Activated T-cell treated with anti-CD3 and anti-CD28 coated beads, Interleukin-2, amount 50 U/mL, for 24 hours (primary cell): ENCODE measurements at regions not wholly inside any gene's neighbourhood (a gene's known extent, or its start where the extent isn't known, plus 50 kb on each side); places are given as distances from the start of the nearest gene placed in this dataset.
"Not testable (repeated sequence)": the region's sequence is repeated elsewhere in the genome, so short reads cannot be mapped to it uniquely, and the experiment has no call there.

Experiments
- DNase-seq: peaks from one replicate; pipeline ENCODE4 v3.0.0-alpha.2; 2020
- H3K27ac Mint-ChIP-seq: 2 replicates; pipeline ENCODE4 v1.8.0; 2020; ENCODE audit warnings: mild to moderate bottlenecking, mixed read lengths
- H3K27me3 Mint-ChIP-seq: 2 replicates; pipeline ENCODE4 v1.8.0; 2020; ENCODE audit warnings: mixed read lengths
- H3K36me3 Mint-ChIP-seq: 2 replicates; pipeline ENCODE4 v1.8.0; 2020; ENCODE audit warnings: low read depth, mixed read lengths
- H3K4me1 Mint-ChIP-seq: 2 replicates; pipeline ENCODE4 v1.8.0; 2020; ENCODE audit warnings: low read depth, mixed read lengths
- H3K4me3 Mint-ChIP-seq: 2 replicates; pipeline ENCODE4 v1.8.0; 2020; ENCODE audit warnings: mild to moderate bottlenecking, moderate library complexity, mixed read lengths
- H3K9me3 Mint-ChIP-seq: 2 replicates; pipeline ENCODE4 v1.8.0; 2020; ENCODE audit warnings: mixed read lengths

- DNase-seq, result not testable (repeated sequence)
Observed at GRCh38 chrX:149420566-149420965, 84.5 kb downstream of the IDS start.

GRCh38 chrX:149398027-149398426, 107.1 kb downstream of the IDS start:
- no peak for DNase-seq
- no peak overlapping the region for H3K4me3 Mint-ChIP-seq
- no peaks in the 10 kb centered on the region for H3K9me3 Mint-ChIP-seq
- no peaks in the 10 kb centered on the region for H3K4me1 Mint-ChIP-seq
- H3K27ac Mint-ChIP-seq, result no peak overlapping the region
- peaks cover 24% of the 10 kb centered on the region for H3K27me3 Mint-ChIP-seq
- H3K36me3 Mint-ChIP-seq, result no peaks in the 10 kb centered on the region

More at GRCh38 chrX:149420566-149420965, 84.5 kb downstream of the IDS start:
- not testable (repeated sequence) for H3K4me3 Mint-ChIP-seq, H3K4me1 Mint-ChIP-seq, H3K36me3 Mint-ChIP-seq, H3K27ac Mint-ChIP-seq, H3K9me3 Mint-ChIP-seq
- H3K27me3 Mint-ChIP-seq, result peaks cover 43% of the 10 kb centered on the region

GRCh38 chrX:149392921-149393320, 112.2 kb downstream of the IDS start:
- no peaks in the 10 kb centered on the region for H3K36me3 Mint-ChIP-seq
- no peak overlapping the region for H3K4me3 Mint-ChIP-seq
- no peaks in the 10 kb centered on the region for H3K4me1 Mint-ChIP-seq
- H3K9me3 Mint-ChIP-seq, result no peaks in the 10 kb centered on the region
- H3K27me3 Mint-ChIP-seq, result peaks cover 4% of the 10 kb centered on the region
- no peak overlapping the region for H3K27ac Mint-ChIP-seq
- no peak for DNase-seq

- Mint-ChIP-seq H3K4me1 (no peaks in the 10 kb centered on the region), H3K27me3 (peaks cover 38% of the 10 kb centered on the region), H3K36me3 (no peaks in the 10 kb centered on the region), H3K4me3 (no peak overlapping the region), H3K27ac (no peak overlapping the region), H3K9me3 (peaks cover 2% of the 10 kb centered on the region)
- DNase-seq, result no peak
Observed at GRCh38 chrX:149383852-149384251, 121.3 kb downstream of the IDS start.

DNA sequence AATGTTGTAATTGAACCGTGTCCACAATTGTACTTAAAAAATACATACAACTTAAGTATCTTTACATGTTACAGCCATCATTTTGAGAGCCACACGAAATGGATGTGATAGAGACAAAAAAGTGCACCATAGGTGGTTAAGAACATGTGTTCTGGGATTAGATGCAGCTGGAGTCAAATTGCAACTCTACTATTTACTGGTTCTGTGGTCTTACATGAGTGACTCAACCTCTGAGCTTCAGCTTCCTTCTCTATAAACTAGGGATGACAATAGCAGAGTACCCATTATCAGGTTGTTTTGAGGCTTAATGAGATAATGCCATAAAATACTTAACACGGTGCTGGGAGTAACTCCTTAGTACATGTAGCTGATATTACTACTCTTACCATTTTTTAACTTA, 130.4 kb downstream of the IDS start:
- Mint-ChIP-seq H3K9me3 (no peaks in the 10 kb centered on the region), H3K4me3 (no peak overlapping the region), H3K27ac (no peak overlapping the region), H3K4me1 (no peaks in the 10 kb centered on the region), H3K27me3 (peaks cover 68% of the 10 kb centered on the region), H3K36me3 (no peaks in the 10 kb centered on the region)
- DNase-seq, result no peak

GRCh38 chrX:149372866-149373265, 132.2 kb downstream of the IDS start:
- Mint-ChIP-seq H3K9me3 (no peaks in the 10 kb centered on the region), H3K36me3 (no peaks in the 10 kb centered on the region), H3K27ac (no peak overlapping the region), H3K4me1 (no peaks in the 10 kb centered on the region), H3K4me3 (no peak overlapping the region), H3K27me3 (peaks cover 64% of the 10 kb centered on the region)
- no peak for DNase-seq

GRCh38 chrX:149371986-149372385, 133.1 kb downstream of the IDS start:
- Mint-ChIP-seq H3K4me3 (no peak overlapping the region), H3K9me3 (no peaks in the 10 kb centered on the region), H3K27ac (no peak overlapping the region), H3K36me3 (no peaks in the 10 kb centered on the region), H3K4me1 (no peaks in the 10 kb centered on the region), H3K27me3 (peaks cover 61% of the 10 kb centered on the region)
- no peak for DNase-seq

GRCh38 chrX:149370097-149370496, 135.0 kb downstream of the IDS start:
- Mint-ChIP-seq H3K9me3 (no peaks in the 10 kb centered on the region), H3K4me1 (no peaks in the 10 kb centered on the region), H3K36me3 (no peaks in the 10 kb centered on the region), H3K4me3 (no peak overlapping the region), H3K27me3 (peaks cover 50% of the 10 kb centered on the region), H3K27ac (no peak overlapping the region)
- no peak for DNase-seq

- Mint-ChIP-seq H3K4me3 (no peak overlapping the region), H3K27ac (no peak overlapping the region), H3K27me3 (peaks cover 49% of the 10 kb centered on the region), H3K36me3 (no peaks in the 10 kb centered on the region), H3K9me3 (no peaks in the 10 kb centered on the region), H3K4me1 (no peaks in the 10 kb centered on the region)
- no peak for DNase-seq
Observed at GRCh38 chrX:149365552-149365951, 139.6 kb downstream of the IDS start.

- peaks cover 45% of the 10 kb centered on the region for H3K27me3 Mint-ChIP-seq
- H3K4me1 Mint-ChIP-seq, result no peaks in the 10 kb centered on the region
- no peaks in the 10 kb centered on the region for H3K36me3 Mint-ChIP-seq
- no peaks in the 10 kb centered on the region for H3K9me3 Mint-ChIP-seq
- no peak overlapping the region for H3K4me3 Mint-ChIP-seq
- DNase-seq, result no peak
- H3K27ac Mint-ChIP-seq, result no peak overlapping the region
Observed at GRCh38 chrX:149365061-149365460, 140.0 kb downstream of the IDS start.

- no peak overlapping the region for H3K27ac Mint-ChIP-seq
- H3K4me1 Mint-ChIP-seq, result no peaks in the 10 kb centered on the region
- no peak overlapping the region for H3K4me3 Mint-ChIP-seq
- no peaks in the 10 kb centered on the region for H3K36me3 Mint-ChIP-seq
- DNase-seq, result no peak
- H3K27me3 Mint-ChIP-seq, result peaks cover 42% of the 10 kb centered on the region
- H3K9me3 Mint-ChIP-seq, result peaks cover 5% of the 10 kb centered on the region
Observed at GRCh38 chrX:149363965-149364364, 141.1 kb downstream of the IDS start.

- no peak for DNase-seq
- Mint-ChIP-seq H3K4me3 (no peak overlapping the region), H3K4me1 (no peaks in the 10 kb centered on the region), H3K27ac (no peak overlapping the region), H3K36me3 (no peaks in the 10 kb centered on the region), H3K9me3 (no peaks in the 10 kb centered on the region), H3K27me3 (peaks cover 19% of the 10 kb centered on the region)
Observed at GRCh38 chrX:149346306-149346705, 158.8 kb downstream of the IDS start.

GRCh38 chrX:149322316-149322715, 182.8 kb downstream of the IDS start:
- no peak overlapping the region for H3K27ac Mint-ChIP-seq
- no peaks in the 10 kb centered on the region for H3K9me3 Mint-ChIP-seq
- no peak for DNase-seq
- no peaks in the 10 kb centered on the region for H3K4me1 Mint-ChIP-seq
- H3K27me3 Mint-ChIP-seq, result peaks cover 34% of the 10 kb centered on the region
- no peaks in the 10 kb centered on the region for H3K36me3 Mint-ChIP-seq
- no peak overlapping the region for H3K4me3 Mint-ChIP-seq

DNA sequence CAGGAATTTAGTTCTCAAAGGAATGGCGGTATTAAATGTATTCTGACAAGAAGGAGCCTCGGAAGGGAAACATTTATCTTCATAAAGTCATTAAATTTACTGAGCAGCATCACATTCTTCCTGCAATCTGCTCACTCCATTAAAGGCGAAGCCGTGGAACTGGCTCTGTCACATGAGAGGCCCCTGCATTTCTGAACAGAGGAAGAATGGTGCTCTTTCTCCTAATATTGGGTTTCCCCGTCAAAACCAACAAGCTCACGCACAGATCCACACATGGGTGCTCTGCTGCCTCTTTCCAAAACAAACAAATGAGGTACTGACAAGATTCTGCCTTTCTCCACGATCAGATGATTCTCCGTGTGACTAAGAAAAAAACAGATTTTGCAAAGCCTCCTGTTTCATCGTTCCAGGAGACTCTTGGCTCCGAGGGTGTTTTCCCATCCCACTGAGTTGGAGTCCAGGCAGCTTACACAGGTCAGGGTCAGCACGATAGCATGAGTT, 191.2 kb downstream of the IDS start:
- Mint-ChIP-seq H3K36me3 (no peaks in the 10 kb centered on the region), H3K4me1 (no peaks in the 10 kb centered on the region), H3K4me3 (no peak overlapping the region), H3K9me3 (no peaks in the 10 kb centered on the region), H3K27me3 (peaks cover 29% of the 10 kb centered on the region), H3K27ac (no peak overlapping the region)
- DNase-seq, result no peak

DNA sequence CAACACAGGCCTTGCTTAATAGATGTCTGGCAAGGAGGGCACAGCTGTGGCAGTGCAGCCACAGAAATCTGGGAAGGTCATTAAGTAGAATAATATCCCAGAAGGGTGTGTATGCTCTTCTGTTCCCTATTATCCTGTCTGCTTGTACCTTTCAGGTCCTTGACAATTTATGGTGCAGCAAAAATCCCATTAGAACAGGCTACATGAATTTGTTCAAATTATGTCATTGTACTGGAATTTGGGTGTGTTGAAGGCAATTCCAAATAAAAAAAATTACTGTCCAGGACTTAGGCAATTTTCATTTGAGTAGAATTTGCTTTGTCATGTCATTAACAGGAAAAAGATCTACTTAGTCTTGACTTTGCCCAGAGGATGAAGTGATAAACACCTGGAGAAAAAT, 192.1 kb downstream of the IDS start:
- Mint-ChIP-seq H3K4me1 (no peaks in the 10 kb centered on the region), H3K27ac (no peak overlapping the region), H3K27me3 (peaks cover 32% of the 10 kb centered on the region), H3K36me3 (no peaks in the 10 kb centered on the region), H3K4me3 (no peak overlapping the region), H3K9me3 (no peaks in the 10 kb centered on the region)
- DNase-seq, result no peak

DNA sequence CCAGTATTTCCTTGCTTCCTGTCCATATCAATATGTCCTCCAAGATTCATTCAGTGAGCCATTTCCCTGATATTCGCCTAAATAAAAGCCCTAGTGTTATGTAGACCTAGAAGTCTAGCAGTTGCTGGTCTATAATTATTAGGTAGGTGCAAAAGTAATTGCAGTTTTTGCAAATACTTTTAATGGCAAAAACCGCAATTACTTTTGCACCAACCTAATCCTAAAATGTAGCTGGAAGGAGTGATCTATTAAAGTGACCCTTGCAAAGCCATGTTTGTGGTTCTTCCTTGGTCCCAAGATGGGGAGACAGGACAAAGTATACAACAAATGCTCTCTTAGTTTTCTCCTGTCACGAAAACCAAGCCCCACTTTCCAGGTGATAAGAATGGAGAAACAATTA, 193.0 kb downstream of the IDS start:
- no peaks in the 10 kb centered on the region for H3K4me1 Mint-ChIP-seq
- H3K27me3 Mint-ChIP-seq, result peaks cover 27% of the 10 kb centered on the region
- DNase-seq, result no peak
- H3K36me3 Mint-ChIP-seq, result no peaks in the 10 kb centered on the region
- H3K4me3 Mint-ChIP-seq, result no peak overlapping the region
- no peak overlapping the region for H3K27ac Mint-ChIP-seq
- no peaks in the 10 kb centered on the region for H3K9me3 Mint-ChIP-seq
